Choroid plexus epithelial cell (primary cell): ENCODE measurements at regions not wholly inside any gene's neighbourhood (a gene's known extent, or its start where the extent isn't known, plus 50 kb on each side); places are given as distances from the start of the nearest gene placed in this dataset.

Experiments
- DNase-seq: peaks from one replicate; pipeline ENCODE4 v3.0.0-alpha.2; 2010; ENCODE audit warnings: low read depth
- H3K4me3 ChIP-seq: 2 replicates; pipeline ENCODE4 v1.5.1; 2011; ENCODE audit warnings: low read depth, mild to moderate bottlenecking, control low read depth, low read length, moderate library complexity
- CTCF ChIP-seq: conservative IDR thresholded peaks from 2 replicates; pipeline ENCODE4 v1.5.1; 2011; ENCODE audit warnings: low read depth, mild to moderate bottlenecking, control low read depth, inconsistent platforms, low read length, moderate library complexity

- DNase-seq = no peak
- H3K4me3 ChIP-seq = no peak overlapping the region
- no peak for TF ChIP-seq CTCF
Measured at GRCh38 chr1:13976485-13976884, 276.5 kb downstream of the PRDM2 start.

- no peak for DNase-seq
- no peak for TF ChIP-seq CTCF
- no peak overlapping the region for H3K4me3 ChIP-seq
Measured at GRCh38 chr1:13981142-13981541, 281.2 kb downstream of the PRDM2 start.

- TF ChIP-seq CTCF = no peak
- no peak for DNase-seq
- no peak overlapping the region for H3K4me3 ChIP-seq
Measured at GRCh38 chr1:13983393-13983792, 283.4 kb downstream of the PRDM2 start.

- no peak for TF ChIP-seq CTCF
- no peak for DNase-seq
- no peak overlapping the region for H3K4me3 ChIP-seq
Measured at GRCh38 chr1:13990939-13991338, 291.0 kb downstream of the PRDM2 start.

GRCh38 chr1:13992489-13993285 is 292.7 kb downstream of the PRDM2 start:
- no peak for TF ChIP-seq CTCF
- peak; percentile 38 for DNase-seq

GRCh38 chr1:13994386-13994785 is 294.4 kb downstream of the PRDM2 start:
- H3K4me3 ChIP-seq = no peak overlapping the region
- DNase-seq = no peak
- TF ChIP-seq CTCF = no peak

More at GRCh38 chr1:13992489-13993285, 292.7 kb downstream of the PRDM2 start:
- no peak overlapping the region for H3K4me3 ChIP-seq

- H3K4me3 ChIP-seq = no peak overlapping the region
- TF ChIP-seq CTCF = no peak
- no peak for DNase-seq
Measured at GRCh38 chr1:13996334-13996733, 296.3 kb downstream of the PRDM2 start.
